ENCODE measurements at regions not wholly inside any gene's neighbourhood (a gene's known extent, or its start where the extent isn't known, plus 50 kb on each side); places are given as distances from the start of the nearest gene placed in this dataset.
A peak's percentile ranks its signal among the peaks of the same experiment; 100 is the strongest.

GRCh38 chr9:3074247-3074646 lies 230.4 kb upstream of the PUM3 start:
- H3K36me3 ChIP-seq, result no peaks in the 10 kb centered on the region
- DNase-seq, result no peak
- no peaks in the 10 kb centered on the region for H3K27me3 ChIP-seq
- H3K9me3 ChIP-seq, result no peaks in the 10 kb centered on the region
- H3K4me3 ChIP-seq, result no peak overlapping the region

DNA sequence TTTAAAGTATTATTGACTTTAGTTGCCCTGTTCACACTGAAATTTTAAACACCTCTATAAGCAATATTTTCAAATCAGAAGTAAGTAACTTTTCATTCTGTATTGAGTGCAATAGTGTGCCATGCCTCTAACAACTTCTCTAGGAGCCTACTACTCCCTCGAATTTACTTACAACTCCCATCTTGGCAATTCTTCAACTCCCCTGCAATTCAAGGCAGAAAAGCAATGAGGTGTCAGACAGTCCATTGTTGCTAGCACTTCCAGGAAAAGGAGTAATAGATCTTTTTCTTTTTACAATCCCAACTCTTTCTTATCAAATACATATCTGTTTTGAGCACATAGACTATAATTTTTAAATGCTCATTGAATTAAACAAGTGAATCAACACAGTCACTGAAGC lies 222.7 kb upstream of the PUM3 start:
- DNase-seq, result no peak
- Histone ChIP-seq H3K36me3 (no peaks in the 10 kb centered on the region), H3K27me3 (no peaks in the 10 kb centered on the region), H3K4me3 (no peak overlapping the region), H3K9me3 (no peaks in the 10 kb centered on the region)

- no peak for DNase-seq
- Histone ChIP-seq H3K9me3 (no peaks in the 10 kb centered on the region), H3K27me3 (no peaks in the 10 kb centered on the region)
These were observed 216.0 kb upstream of the PUM3 start for GRCh38 chr9:3059781-3060468.

DNA sequence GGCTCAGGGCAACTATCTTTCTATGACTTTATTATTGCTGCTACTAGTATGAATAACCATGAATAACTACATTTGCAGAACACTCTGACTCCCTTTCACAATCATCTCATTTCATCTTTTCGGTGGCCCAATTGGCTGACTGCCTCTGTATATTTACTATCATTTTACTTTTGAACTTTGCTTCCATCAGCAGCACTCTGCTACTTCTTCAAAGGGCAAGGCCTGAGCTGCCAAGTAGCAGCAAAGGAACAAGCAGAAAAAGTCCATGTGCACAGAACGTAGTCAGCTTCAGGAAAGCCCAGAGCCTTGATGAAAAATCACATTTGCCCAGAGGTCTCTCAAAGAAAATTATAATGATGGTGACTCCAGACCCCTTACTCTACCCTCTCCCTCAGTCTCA lies 214.5 kb upstream of the PUM3 start:
- DNase-seq, result no peak
- no peak overlapping the region for H3K4me3 ChIP-seq
- no peaks in the 10 kb centered on the region for H3K36me3 ChIP-seq
- H3K9me3 ChIP-seq, result no peaks in the 10 kb centered on the region
- H3K27me3 ChIP-seq, result no peaks in the 10 kb centered on the region

More at GRCh38 chr9:3059781-3060468, 216.0 kb upstream of the PUM3 start:
- no peaks in the 10 kb centered on the region for H3K36me3 ChIP-seq
- H3K4me3 ChIP-seq, result no peak overlapping the region

DNA sequence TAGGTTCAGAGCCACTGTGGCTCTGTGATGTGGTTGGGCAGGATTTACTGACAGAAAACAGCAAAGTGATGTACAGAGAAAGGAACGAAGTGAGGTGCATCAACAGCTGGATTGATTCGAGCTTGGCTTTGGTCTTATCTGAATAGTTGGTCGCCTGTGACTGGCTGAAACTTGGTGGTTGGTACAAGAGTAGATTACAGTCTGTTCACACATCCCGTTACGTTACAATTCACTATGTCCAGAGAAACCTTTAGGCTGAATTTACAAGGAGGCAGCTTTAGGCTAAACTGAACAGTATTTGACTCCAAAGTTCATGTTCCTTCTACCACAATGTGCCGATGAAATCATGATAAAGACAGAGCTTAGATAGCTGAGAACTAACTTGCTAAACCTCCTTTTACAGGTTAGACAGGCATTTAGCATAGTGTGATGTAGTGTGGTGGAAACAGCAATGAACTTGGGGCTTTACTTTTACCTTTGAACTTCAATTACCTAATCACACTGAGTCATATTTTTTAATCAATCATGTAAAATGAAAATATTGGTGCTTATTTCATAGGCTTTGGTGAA lies 210.2 kb upstream of the PUM3 start:
- no peak for DNase-seq

DNA sequence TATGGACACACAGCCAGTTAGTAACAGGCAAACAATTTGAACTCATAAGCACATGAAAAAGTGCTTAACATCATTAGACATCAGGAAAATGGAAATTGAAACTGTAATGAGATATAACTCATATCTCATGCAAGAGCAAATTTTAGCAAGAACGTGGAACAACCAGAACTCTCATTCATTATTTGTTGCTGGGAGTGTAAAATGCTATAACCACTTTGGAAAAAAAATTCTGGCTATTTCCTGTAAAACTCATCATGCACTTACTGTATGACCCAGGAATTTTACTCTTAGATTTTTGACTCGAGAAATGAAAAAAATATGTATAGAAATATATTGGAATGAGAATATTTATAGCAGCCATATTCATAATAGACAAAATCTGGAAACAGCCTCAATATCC lies 205.7 kb upstream of the PUM3 start:
- Histone ChIP-seq H3K9me3 (no peaks in the 10 kb centered on the region), H3K27me3 (no peaks in the 10 kb centered on the region), H3K36me3 (no peaks in the 10 kb centered on the region), H3K4me3 (no peak overlapping the region)
- no peak for DNase-seq

More for the DNA sequence above, 210.2 kb upstream of the PUM3 start:
- no peaks in the 10 kb centered on the region for H3K9me3 ChIP-seq
- no peaks in the 10 kb centered on the region for H3K36me3 ChIP-seq
- H3K27me3 ChIP-seq, result no peaks in the 10 kb centered on the region
- H3K4me3 ChIP-seq, result no peak overlapping the region

- DNase-seq, result no peak
- no peak overlapping the region for H3K4me3 ChIP-seq
- no peaks in the 10 kb centered on the region for H3K27me3 ChIP-seq
- no peaks in the 10 kb centered on the region for H3K9me3 ChIP-seq
- H3K36me3 ChIP-seq, result no peaks in the 10 kb centered on the region
These were observed 204.0 kb upstream of the PUM3 start for GRCh38 chr9:3047912-3048311.

DNA sequence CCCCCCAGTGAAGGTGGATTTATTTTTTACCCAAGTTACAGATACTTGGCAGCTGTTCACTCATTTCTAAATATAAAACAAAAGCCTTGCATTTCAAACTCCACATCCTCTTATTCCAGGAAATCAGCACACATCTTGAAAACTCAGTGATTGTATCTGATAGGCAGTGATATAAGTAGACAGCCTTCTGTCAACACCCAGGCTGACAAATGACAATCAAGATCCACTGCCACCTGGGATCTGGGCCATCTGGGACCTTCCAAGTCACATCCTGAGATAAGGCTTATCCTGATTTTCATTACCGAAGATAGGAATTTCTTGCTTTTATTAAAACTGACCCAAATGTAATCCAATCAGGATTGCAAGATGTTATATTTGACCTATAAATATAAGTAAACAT lies 201.3 kb upstream of the PUM3 start:
- no peaks in the 10 kb centered on the region for H3K9me3 ChIP-seq
- H3K4me3 ChIP-seq, result no peak overlapping the region
- H3K36me3 ChIP-seq, result no peaks in the 10 kb centered on the region
- H3K27me3 ChIP-seq, result no peaks in the 10 kb centered on the region
- no peak for DNase-seq

DNA sequence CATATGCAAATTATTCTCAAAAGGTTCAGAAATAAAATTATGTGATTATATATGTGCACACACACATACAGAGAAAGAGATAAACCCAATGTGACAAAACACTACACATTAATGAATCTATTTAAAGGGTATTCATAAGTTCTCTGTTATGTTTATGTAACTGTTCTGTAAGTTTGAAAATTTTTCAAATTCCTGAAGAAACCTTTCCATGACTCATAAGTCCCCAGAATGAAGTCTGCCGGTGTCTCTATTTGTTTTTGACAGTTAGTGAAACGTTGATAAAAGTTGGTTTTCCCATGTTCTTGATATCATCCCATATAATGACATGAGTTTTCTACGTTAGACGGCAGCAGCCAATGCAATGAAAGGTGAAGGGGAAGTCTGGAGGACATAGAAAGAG lies 199.5 kb upstream of the PUM3 start:
- Histone ChIP-seq H3K4me3 (no peak overlapping the region), H3K27me3 (no peaks in the 10 kb centered on the region), H3K36me3 (no peaks in the 10 kb centered on the region), H3K9me3 (no peaks in the 10 kb centered on the region)
- no peak for DNase-seq

DNA sequence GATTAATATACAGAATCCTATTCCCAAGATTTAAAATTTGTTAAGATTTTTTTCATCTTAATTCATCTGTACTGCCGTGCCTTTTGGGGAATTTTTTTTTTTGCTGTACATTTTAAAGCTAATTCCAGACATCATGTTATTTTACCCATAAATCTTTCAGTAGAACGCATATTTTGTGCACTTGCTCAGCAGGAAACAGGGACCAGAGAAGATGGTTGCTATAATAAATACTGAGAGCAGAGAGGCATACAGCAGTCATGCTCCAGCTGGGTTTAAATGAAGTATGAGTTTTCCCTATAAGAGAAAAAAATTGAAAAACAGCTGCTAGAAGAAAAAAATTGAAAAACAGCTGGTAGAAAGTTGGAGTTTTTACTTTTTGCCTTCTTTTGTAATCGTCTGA lies 196.9 kb upstream of the PUM3 start:
- no peaks in the 10 kb centered on the region for H3K36me3 ChIP-seq
- DNase-seq, result no peak
- H3K9me3 ChIP-seq, result no peaks in the 10 kb centered on the region
- H3K4me3 ChIP-seq, result no peak overlapping the region
- H3K27me3 ChIP-seq, result no peaks in the 10 kb centered on the region

DNA sequence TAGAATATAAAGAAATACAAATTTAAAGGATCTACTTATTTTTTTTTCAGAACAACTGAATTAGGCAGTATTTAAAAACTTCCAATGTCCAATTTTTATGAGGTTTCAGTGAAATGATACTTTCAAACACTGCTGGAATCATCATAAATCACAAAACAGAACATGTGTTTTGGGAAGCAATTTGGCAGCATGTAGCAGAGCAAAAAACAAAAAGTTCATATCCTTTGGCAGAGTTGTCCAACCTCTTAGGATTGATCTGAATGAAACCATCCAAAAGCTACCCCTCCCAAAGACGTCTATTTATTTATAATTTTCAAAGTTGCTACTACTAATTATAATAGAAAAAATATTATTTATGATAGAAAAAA lies 192.4 kb upstream of the PUM3 start:
- Histone ChIP-seq H3K36me3 (no peaks in the 10 kb centered on the region), H3K4me3 (no peak overlapping the region), H3K9me3 (no peaks in the 10 kb centered on the region), H3K27me3 (no peaks in the 10 kb centered on the region)
- no peak for DNase-seq

DNA sequence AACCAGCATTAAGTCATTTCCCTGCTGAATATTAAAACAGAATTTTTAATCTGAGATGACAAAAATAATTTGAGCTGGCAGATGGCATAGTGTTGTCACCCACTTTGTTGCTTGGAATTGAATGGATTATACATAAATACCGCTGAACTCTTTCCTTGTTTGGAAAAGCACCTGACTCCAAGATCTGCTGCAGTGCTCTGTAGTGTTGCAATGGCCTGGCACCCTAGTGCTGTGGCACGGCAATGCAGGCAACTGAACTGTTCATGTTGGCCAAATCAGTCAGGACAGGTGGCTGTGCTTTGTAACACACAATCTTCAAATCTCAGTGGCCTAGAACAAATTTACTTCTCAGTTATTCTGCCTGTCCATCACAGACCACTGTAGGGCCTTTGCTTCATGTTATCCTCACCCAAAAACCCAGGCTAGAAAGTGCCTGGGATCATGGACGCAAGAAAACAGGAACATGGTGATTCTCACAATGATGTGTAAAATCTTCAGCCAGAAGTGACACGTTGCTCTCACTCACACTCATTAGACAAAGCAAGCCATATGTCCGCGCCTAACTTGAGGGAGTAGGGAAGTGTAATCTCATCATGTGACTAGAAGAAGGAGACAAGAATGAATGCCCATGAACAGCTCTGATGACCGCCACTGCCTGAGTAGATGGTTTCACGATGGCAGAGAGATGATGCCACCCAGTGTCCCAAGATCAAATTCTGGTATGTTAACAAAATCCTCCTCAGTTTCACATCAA lies 191.9 kb upstream of the PUM3 start:
- no peak overlapping the region for H3K4me3 ChIP-seq
- H3K9me3 ChIP-seq, result no peaks in the 10 kb centered on the region
- no peak for DNase-seq
- no peaks in the 10 kb centered on the region for H3K36me3 ChIP-seq
- H3K27me3 ChIP-seq, result no peaks in the 10 kb centered on the region

GRCh38 chr9:3032898-3033297 lies 189.0 kb upstream of the PUM3 start:
- Histone ChIP-seq H3K36me3 (no peaks in the 10 kb centered on the region), H3K27me3 (no peaks in the 10 kb centered on the region), H3K4me3 (no peak overlapping the region), H3K9me3 (no peaks in the 10 kb centered on the region)
- no peak for DNase-seq

GRCh38 chr9:3028535-3028934 lies 184.6 kb upstream of the PUM3 start:
- no peak overlapping the region for H3K4me3 ChIP-seq
- H3K36me3 ChIP-seq, result no peaks in the 10 kb centered on the region
- no peaks in the 10 kb centered on the region for H3K9me3 ChIP-seq
- H3K27me3 ChIP-seq, result no peaks in the 10 kb centered on the region
- peak; percentile 1 for DNase-seq

GRCh38 chr9:3027210-3027609 lies 183.3 kb upstream of the PUM3 start:
- DNase-seq, result no peak
- Histone ChIP-seq H3K4me3 (no peak overlapping the region), H3K9me3 (no peaks in the 10 kb centered on the region), H3K36me3 (no peaks in the 10 kb centered on the region), H3K27me3 (no peaks in the 10 kb centered on the region)

DNA sequence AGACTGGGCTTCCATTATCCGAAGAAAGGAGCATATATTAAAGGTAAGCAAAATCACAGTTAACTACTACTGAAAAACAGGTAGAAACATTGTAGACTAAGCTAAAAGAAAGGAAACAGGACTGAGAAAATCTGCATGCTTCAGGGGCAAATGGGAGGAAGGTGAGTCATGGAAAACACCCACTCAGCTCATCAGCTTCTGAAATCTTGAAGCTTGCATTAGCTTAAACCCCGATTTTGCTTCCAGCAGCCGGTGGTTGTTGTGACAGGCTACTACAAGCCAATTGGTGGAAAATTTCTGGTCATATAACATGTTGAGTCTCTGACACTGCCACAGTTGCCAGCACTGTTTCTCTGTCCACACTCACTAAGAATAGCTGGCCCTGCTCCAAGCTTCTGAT lies 179.6 kb upstream of the PUM3 start:
- Histone ChIP-seq H3K36me3 (no peaks in the 10 kb centered on the region), H3K27me3 (no peaks in the 10 kb centered on the region), H3K4me3 (no peak overlapping the region), H3K9me3 (no peaks in the 10 kb centered on the region)
- no peak for DNase-seq

- Histone ChIP-seq H3K36me3 (no peaks in the 10 kb centered on the region), H3K27me3 (no peaks in the 10 kb centered on the region), H3K9me3 (no peaks in the 10 kb centered on the region), H3K4me3 (no peak overlapping the region)
- DNase-seq, result no peak
These were observed 174.9 kb upstream of the PUM3 start for GRCh38 chr9:3018691-3019230.

GRCh38 chr9:3018071-3018470 lies 174.2 kb upstream of the PUM3 start:
- no peaks in the 10 kb centered on the region for H3K36me3 ChIP-seq
- H3K27me3 ChIP-seq, result no peaks in the 10 kb centered on the region
- no peak for DNase-seq
- H3K9me3 ChIP-seq, result no peaks in the 10 kb centered on the region
- no peak overlapping the region for H3K4me3 ChIP-seq

All from MG63 (cell line).